Loucy (cell line): ENCODE measurements at regions not wholly inside any gene's neighbourhood (a gene's known extent, or its start where the extent isn't known, plus 50 kb on each side); places are given as distances from the start of the nearest gene placed in this dataset.

ENCODE experiments used
- CTCF ChIP-seq: fragments of 200-600 bp; sonication (generic); conservative IDR thresholded peaks from 2 replicates; pipeline ENCODE4 v1.5.1; 2014; ENCODE audit warnings: mild to moderate bottlenecking, antibody characterized with exemption, low read length
- EZH2phosphoT487 ChIP-seq: fragments of 200-600 bp; IDR thresholded peaks from 2 replicates; pipeline ENCODE4 v1.6.1; 2018; ENCODE audit warnings: antibody characterized with exemption, mild to moderate bottlenecking, moderate library complexity, borderline replicate concordance

- TF ChIP-seq CTCF (no peak), EZH2phosphoT487 (no peak)
Observed at GRCh38 chr2:153189091-153189888, 289.3 kb downstream of the RPRM start.
